H1 (cell line): ENCODE measurements at regions not wholly inside any gene's neighbourhood (a gene's known extent, or its start where the extent isn't known, plus 50 kb on each side); places are given as distances from the start of the nearest gene placed in this dataset.

Experiments used
- CEBPB ChIP-seq: IDR thresholded peaks from 2 replicates; pipeline ENCODE4 v1.6.1; 2012; ENCODE audit warnings: low read depth, low read length
- CHD7 ChIP-seq: fragments of 300-600 bp; sonication (generic); IDR thresholded peaks from 2 replicates; pipeline ENCODE4 v1.7.1; 2012; ENCODE audit warnings: low read length, moderate library complexity, mild to moderate bottlenecking, inconsistent platforms; ENCODE audit not compliant: insufficient replicate concordance
- CTBP2 ChIP-seq: IDR thresholded peaks from 2 replicates; pipeline ENCODE4 v1.7.0; 2011; ENCODE audit warnings: borderline replicate concordance, mild to moderate bottlenecking, moderate library complexity, mixed read lengths, low read length; ENCODE audit not compliant: insufficient read depth, insufficient read length
- CTCF ChIP-seq, 3 experiments: IDR thresholded peaks; 1 replicate in 2 of 3; 2 replicates in 1 of 3; pipeline versions ENCODE4 v1.5.1 to v1.6.1; 2011; ENCODE audit warnings: low read length in 3 of 3, mild to moderate bottlenecking in 3 of 3, inconsistent platforms in 2 of 3, low read depth in 1 of 3, moderate library complexity in 1 of 3; ENCODE audit not compliant: insufficient read depth in 1 of 3; ENCODE audit errors: control extremely low read depth in 1 of 3
- FOSL1 ChIP-seq: IDR thresholded peaks from 2 replicates; pipeline ENCODE4 v1.6.1; 2011; ENCODE audit warnings: mild to moderate bottlenecking, low read depth, low read length, moderate library complexity; ENCODE audit not compliant: insufficient read depth
- KDM4A ChIP-seq: IDR thresholded peaks from one replicate; pipeline ENCODE4 v1.7.1; 2012; ENCODE audit warnings: low read depth, mild to moderate bottlenecking, moderate library complexity, low read length, inconsistent platforms; ENCODE audit not compliant: severe bottlenecking
- RNF2 ChIP-seq: fragments of 200-900, 300-1000 bp; sonication (generic); IDR thresholded peaks from 2 replicates; pipeline ENCODE4 v1.7.1; 2016; ENCODE audit warnings: borderline replicate concordance, low read depth, mild to moderate bottlenecking, antibody characterized with exemption, low read length; ENCODE audit not compliant: poor library complexity, severe bottlenecking; ENCODE audit errors: missing control alignments
- RXRA ChIP-seq: IDR thresholded peaks from 2 replicates; pipeline ENCODE4 v1.6.1; 2011; ENCODE audit warnings: low read depth, mild to moderate bottlenecking, low read length, moderate library complexity; ENCODE audit not compliant: insufficient read depth

- TF ChIP-seq CHD7 (no peak), KDM4A (no peak), CEBPB (no peak), CTBP2 (no peak), RXRA (no peak), RNF2 (no peak), FOSL1 (no peak), CTCF (IDR thresholded peaks at IDR 0.05; ENCODE audit: control extremely low read depth in 1 of 3, insufficient read depth in 1 of 3, low read depth in 1 of 3, low read length in 3 of 3) (no peak)
Observed at GRCh38 chr9:21660976-21661375, 141.5 kb upstream of the MTAP start (continued).
